Panc1 (cell line): ENCODE measurements at regions not wholly inside any gene's neighbourhood (a gene's known extent, or its start where the extent isn't known, plus 50 kb on each side); places are given as distances from the start of the nearest gene placed in this dataset.

Experiments
- ATAC-seq: fragments of 200-7000 bp; cut with Tn5 transposase; 2 replicates; pipeline ENCODE4 v1.9.1; 2020; ENCODE audit warnings: mild to moderate bottlenecking, moderate library complexity
- BruUV-seq: library from RNA; stranded (reverse); fragments of 400-500 nt; replicated peaks from 2 replicates; lab custom pipeline; 2021; lab: Mats Ljungman, UMichigan
- CTCF ChIA-PET: fragments of 300-600 bp; sonication (Branson Sonifier 250); formaldehyde crosslinking; loops from one replicate; lab custom pipeline; 2022; ENCODE audit warnings: antibody characterized with exemption; lab: Charles Lee
- POLR2A ChIA-PET: fragments of 300-600 bp; sonication (Branson Sonifier 250); formaldehyde crosslinking; loops from one replicate; lab custom pipeline; 2022; ENCODE audit warnings: antibody characterized with exemption; lab: Charles Lee
- DNase-seq: peaks from one replicate; pipeline ENCODE4 v3.0.0-alpha.2; 2010; ENCODE audit warnings: low read depth, low spot score
- H3K27ac ChIP-seq: 2 replicates; pipeline ENCODE4 v1.5.1; 2011; ENCODE audit warnings: mild to moderate bottlenecking, low read length, inconsistent platforms
- H3K27me3 ChIP-seq: fragments of 200-500 bp; sonication (Bioruptor generic); 2 replicates; pipeline ENCODE4 v1.6.0; 2014; ENCODE audit warnings: low read length, inconsistent platforms; ENCODE audit not compliant: control insufficient read depth, insufficient read depth
- H3K36me3 ChIP-seq: fragments of 200-500 bp; sonication (Bioruptor generic); 2 replicates; pipeline ENCODE4 v1.5.1; 2014; ENCODE audit warnings: inconsistent platforms, mild to moderate bottlenecking, low read length, moderate library complexity; ENCODE audit not compliant: control insufficient read depth, insufficient read depth
- H3K4me1 ChIP-seq: 2 replicates; pipeline ENCODE4 v1.5.1; 2011; ENCODE audit warnings: inconsistent platforms, mild to moderate bottlenecking, low read length, moderate library complexity; ENCODE audit not compliant: control insufficient read depth, insufficient read depth
- H3K4me3 ChIP-seq, 2 experiments: 2 replicates each; pipeline ENCODE4 v1.5.1; 2011 to 2012; ENCODE audit warnings: low read depth in 2 of 2, low read length in 2 of 2, mild to moderate bottlenecking in 2 of 2, inconsistent platforms in 1 of 2, moderate library complexity in 1 of 2
- H3K9me3 ChIP-seq: fragments of 200-500 bp; sonication (Bioruptor generic); 2 replicates; pipeline ENCODE4 v1.5.1; 2014; ENCODE audit warnings: low read depth, mild to moderate bottlenecking, inconsistent platforms, low read length, moderate library complexity; ENCODE audit not compliant: control insufficient read depth, insufficient read depth
- POLR2AphosphoS5 ChIP-seq: IDR thresholded peaks from 2 replicates; pipeline ENCODE4 v1.6.1; 2012; ENCODE audit warnings: mild to moderate bottlenecking, low read depth, low read length, moderate library complexity
- SIN3A ChIP-seq: IDR thresholded peaks from 2 replicates; pipeline ENCODE4 v1.6.1; 2012; ENCODE audit warnings: low read depth, mild to moderate bottlenecking, low read length, moderate library complexity, borderline replicate concordance; ENCODE audit not compliant: insufficient read depth
- TCF7L2 ChIP-seq: IDR thresholded peaks from 2 replicates; pipeline ENCODE4 v1.6.1; 2011; ENCODE audit warnings: mild to moderate bottlenecking, low read depth, low read length, inconsistent platforms
- in situ Hi-C: cut with HindIII; loops from 2 replicates; pipeline ENCODE4 v1.10.0; 2016; ENCODE audit warnings: low sequenced_read_pairs, low pct_unique_long_range_greater_than_20kb
- intact Hi-C: fragments of 100-400 bp; cut with micrococcal nuclease; formaldehyde crosslinking; loops from one replicate; pipeline ENCODE4 v1.10.0; 2022; ENCODE audit not compliant: unreplicated experiment
- TF ChIP-seq, protein P1 (sequence below): fragments of 450-650 bp; IDR thresholded peaks from 2 replicates; pipeline ENCODE4 v1.5.1; 2017; ENCODE audit warnings: mild to moderate bottlenecking
- TF ChIP-seq, protein P2 (sequence below), 2 experiments: IDR thresholded peaks; 2 replicates each; pipeline ENCODE4 v1.6.1; 2011 to 2012; ENCODE audit warnings: low read depth in 2 of 2, control low read depth in 1 of 2, low read length in 1 of 2, mild to moderate bottlenecking in 1 of 2, moderate library complexity in 1 of 2; ENCODE audit not compliant: insufficient read depth in 1 of 2

DNA sequence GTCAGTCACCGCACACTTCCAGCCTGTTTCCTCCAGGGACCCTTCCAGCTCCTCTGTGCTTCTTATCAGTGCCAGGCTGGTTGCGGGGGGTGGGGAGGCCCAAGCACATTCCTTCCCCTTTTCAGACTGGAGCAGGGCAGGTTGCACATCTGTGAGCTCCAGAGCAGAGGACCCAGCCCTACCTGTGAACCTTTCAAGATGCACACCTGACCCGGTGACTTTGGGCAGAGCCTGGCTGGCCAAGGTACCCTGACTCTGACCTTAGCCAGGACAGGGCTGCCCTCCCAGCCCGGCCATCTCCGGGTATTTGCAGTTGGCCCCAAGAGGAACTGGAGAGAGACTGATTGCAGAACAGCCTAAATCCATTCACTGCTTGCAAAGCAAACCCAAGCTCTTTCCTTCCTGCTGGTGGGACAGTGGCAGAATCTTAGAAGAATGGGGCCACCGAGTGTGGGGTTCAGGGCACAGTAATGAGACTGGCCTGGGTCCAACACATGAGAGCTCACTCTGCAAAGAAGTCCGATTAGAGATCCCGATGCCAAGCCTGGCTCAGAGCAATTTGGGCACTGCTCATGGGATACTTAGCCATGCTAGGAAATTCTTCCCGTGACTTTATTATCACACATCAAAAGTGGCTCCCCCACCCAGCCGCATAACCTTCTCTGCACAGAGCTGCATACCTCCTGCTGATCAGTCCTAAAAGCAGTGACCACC lies 64.7 kb upstream of the CCND1 start:
- no peak overlapping the region for H3K4me3 ChIP-seq
- H3K27ac ChIP-seq, result no peak overlapping the region
- no peaks in the 10 kb centered on the region for H3K27me3 ChIP-seq
- BruUV-seq, result no TSS peak
- intact Hi-C loops, result no loop called here
- H3K36me3 ChIP-seq, result no peaks in the 10 kb centered on the region
- no peak for DNase-seq
- no peak for TF ChIP-seq TCF7L2
- ChIA-PET CTCF (no interaction called here), POLR2A (no interaction called here)
- in situ Hi-C loops, result no loop called here
- 0 out of 2 replicates have a peak, but pooled peaks have one; percentile 22 for ATAC-seq
- no peaks in the 10 kb centered on the region for H3K9me3 ChIP-seq
- no peaks in the 10 kb centered on the region for H3K4me1 ChIP-seq

DNA sequence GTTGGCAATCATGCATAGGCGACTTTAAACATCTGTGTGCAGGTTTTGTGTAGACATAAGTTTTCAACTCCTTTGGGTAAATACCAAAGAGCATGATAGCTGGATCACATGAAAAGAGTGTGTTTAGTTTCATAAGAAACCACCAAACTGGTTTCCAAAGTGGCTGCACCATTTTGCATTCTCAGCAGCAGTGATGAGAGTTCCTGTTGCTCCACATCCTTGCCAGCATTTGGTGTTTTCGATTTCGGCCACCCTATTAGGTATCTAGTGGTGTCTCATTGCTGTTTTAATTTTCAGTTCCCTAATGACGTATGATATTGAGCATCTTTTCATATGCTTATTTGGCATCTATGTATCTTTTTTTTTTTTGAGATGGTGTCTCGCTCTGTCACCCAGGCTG lies 62.8 kb upstream of the CCND1 start:
- TF ChIP-seq, protein P1, sequence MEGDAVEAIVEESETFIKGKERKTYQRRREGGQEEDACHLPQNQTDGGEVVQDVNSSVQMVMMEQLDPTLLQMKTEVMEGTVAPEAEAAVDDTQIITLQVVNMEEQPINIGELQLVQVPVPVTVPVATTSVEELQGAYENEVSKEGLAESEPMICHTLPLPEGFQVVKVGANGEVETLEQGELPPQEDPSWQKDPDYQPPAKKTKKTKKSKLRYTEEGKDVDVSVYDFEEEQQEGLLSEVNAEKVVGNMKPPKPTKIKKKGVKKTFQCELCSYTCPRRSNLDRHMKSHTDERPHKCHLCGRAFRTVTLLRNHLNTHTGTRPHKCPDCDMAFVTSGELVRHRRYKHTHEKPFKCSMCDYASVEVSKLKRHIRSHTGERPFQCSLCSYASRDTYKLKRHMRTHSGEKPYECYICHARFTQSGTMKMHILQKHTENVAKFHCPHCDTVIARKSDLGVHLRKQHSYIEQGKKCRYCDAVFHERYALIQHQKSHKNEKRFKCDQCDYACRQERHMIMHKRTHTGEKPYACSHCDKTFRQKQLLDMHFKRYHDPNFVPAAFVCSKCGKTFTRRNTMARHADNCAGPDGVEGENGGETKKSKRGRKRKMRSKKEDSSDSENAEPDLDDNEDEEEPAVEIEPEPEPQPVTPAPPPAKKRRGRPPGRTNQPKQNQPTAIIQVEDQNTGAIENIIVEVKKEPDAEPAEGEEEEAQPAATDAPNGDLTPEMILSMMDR, result no peak
- TF ChIP-seq TCF7L2 (no peak), SIN3A (no peak), POLR2AphosphoS5 (no peak)
- TF ChIP-seq, protein P2, sequence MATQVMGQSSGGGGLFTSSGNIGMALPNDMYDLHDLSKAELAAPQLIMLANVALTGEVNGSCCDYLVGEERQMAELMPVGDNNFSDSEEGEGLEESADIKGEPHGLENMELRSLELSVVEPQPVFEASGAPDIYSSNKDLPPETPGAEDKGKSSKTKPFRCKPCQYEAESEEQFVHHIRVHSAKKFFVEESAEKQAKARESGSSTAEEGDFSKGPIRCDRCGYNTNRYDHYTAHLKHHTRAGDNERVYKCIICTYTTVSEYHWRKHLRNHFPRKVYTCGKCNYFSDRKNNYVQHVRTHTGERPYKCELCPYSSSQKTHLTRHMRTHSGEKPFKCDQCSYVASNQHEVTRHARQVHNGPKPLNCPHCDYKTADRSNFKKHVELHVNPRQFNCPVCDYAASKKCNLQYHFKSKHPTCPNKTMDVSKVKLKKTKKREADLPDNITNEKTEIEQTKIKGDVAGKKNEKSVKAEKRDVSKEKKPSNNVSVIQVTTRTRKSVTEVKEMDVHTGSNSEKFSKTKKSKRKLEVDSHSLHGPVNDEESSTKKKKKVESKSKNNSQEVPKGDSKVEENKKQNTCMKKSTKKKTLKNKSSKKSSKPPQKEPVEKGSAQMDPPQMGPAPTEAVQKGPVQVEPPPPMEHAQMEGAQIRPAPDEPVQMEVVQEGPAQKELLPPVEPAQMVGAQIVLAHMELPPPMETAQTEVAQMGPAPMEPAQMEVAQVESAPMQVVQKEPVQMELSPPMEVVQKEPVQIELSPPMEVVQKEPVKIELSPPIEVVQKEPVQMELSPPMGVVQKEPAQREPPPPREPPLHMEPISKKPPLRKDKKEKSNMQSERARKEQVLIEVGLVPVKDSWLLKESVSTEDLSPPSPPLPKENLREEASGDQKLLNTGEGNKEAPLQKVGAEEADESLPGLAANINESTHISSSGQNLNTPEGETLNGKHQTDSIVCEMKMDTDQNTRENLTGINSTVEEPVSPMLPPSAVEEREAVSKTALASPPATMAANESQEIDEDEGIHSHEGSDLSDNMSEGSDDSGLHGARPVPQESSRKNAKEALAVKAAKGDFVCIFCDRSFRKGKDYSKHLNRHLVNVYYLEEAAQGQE (IDR thresholded peaks at IDR 0.05; ENCODE audit: insufficient read depth in 1 of 2, low read depth in 2 of 2, low read length in 1 of 2), result no peak
- in situ Hi-C loops, result no loop called here
- Histone ChIP-seq H3K4me3 (no peak overlapping the region), H3K27ac (no peak overlapping the region), H3K36me3 (no peaks in the 10 kb centered on the region), H3K27me3 (no peaks in the 10 kb centered on the region), H3K9me3 (no peaks in the 10 kb centered on the region), H3K4me1 (no peaks in the 10 kb centered on the region)
- POLR2A ChIA-PET, result no interaction called here
- CTCF ChIA-PET, result interaction anchor here (0.7 kb wide), 1 partner anchor 348 kb away, joined by 5 read pairs; no protein-coding TSS in a partner anchor
- no TSS peak for BruUV-seq
- intact Hi-C loops, result no loop called here
- DNase-seq (no peak), ATAC-seq (no peak)

DNA sequence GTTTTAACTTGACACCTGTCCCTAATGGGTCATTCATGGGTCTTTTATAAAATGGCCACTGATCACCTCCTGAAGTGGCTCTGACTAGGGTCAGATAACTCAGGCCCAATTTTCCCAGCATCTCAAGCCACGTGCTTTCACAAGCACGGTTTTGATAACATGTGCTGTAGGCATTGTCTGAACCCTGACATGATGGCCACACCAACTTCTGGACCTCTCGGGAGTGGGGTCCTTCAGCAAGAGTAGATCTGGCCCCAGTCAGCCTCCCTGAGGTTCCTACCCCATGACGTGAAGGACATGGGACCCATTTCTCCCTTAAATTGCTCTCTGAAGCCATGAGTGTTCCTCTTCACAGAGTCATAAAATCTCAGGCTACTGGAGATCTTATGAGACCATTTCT lies 60.4 kb upstream of the CCND1 start:
- H3K27ac ChIP-seq, result no peak overlapping the region
- no TSS peak for BruUV-seq
- in situ Hi-C loops, result no loop called here
- H3K4me1 ChIP-seq, result no peaks in the 10 kb centered on the region
- ChIA-PET CTCF (no interaction called here), POLR2A (no interaction called here)
- H3K36me3 ChIP-seq, result no peaks in the 10 kb centered on the region
- no peak for DNase-seq
- H3K4me3 ChIP-seq, result no peak overlapping the region
- intact Hi-C loops, result no loop called here
- no peaks in the 10 kb centered on the region for H3K27me3 ChIP-seq
- H3K9me3 ChIP-seq, result no peaks in the 10 kb centered on the region
- no peak for ATAC-seq
- TF ChIP-seq POLR2AphosphoS5 (no peak), TCF7L2 (no peak), SIN3A (no peak)
- TF ChIP-seq, protein P2 (IDR thresholded peaks at IDR 0.05; ENCODE audit: insufficient read depth in 1 of 2, low read depth in 2 of 2, low read length in 1 of 2), result no peak
- TF ChIP-seq, protein P1, result no peak
